Kidney (tissue), 13 donors: ENCODE measurements at regions not wholly inside any gene's neighbourhood (a gene's known extent, or its start where the extent isn't known, plus 50 kb on each side); places are given as distances from the start of the nearest gene placed in this dataset.

ENCODE experiments used
- DNase-seq, 5 donors: peaks; one replicate each; pipeline ENCODE4 v3.0.0-alpha.2; 2013 to 2020
- FAIRE-seq: peaks from 2 replicates; lab custom pipeline; 2012; peaks lifted over from hg19 to GRCh38; lab: Jason Lieb, UNC
- H3K27ac ChIP-seq, 2 donors: one replicate each; pipeline ENCODE4 v1.7.0; 2013; ENCODE audit warnings: low read depth in 2 of 2, low read length in 2 of 2, inconsistent platforms in 1 of 2
- H3K27me3 ChIP-seq: one replicate; pipeline ENCODE4 v1.7.1; 2013; ENCODE audit warnings: low read length, inconsistent platforms; ENCODE audit not compliant: control insufficient read depth, insufficient read depth
- H3K36me3 ChIP-seq, 3 donors: one replicate each; pipeline versions ENCODE4 v1.7.0 to v1.7.1; 2013; ENCODE audit warnings: low read length in 3 of 3, control low read depth in 1 of 3, inconsistent platforms in 1 of 3; ENCODE audit not compliant: insufficient read depth in 3 of 3, control insufficient read depth in 2 of 3
- H3K4me1 ChIP-seq, 3 donors: one replicate each; pipeline versions ENCODE4 v1.7.0 to v1.7.1; 2013; ENCODE audit warnings: low read length in 3 of 3, inconsistent platforms in 1 of 3, low read depth in 1 of 3; ENCODE audit not compliant: control insufficient read depth in 2 of 3, insufficient read depth in 2 of 3
- H3K4me3 ChIP-seq, 3 donors: one replicate each; pipeline versions ENCODE4 v1.7.0 to v1.8.1; 2013; ENCODE audit warnings: low read length in 3 of 3, control low read depth in 1 of 3, inconsistent platforms in 1 of 3
- H3K9ac ChIP-seq, 3 donors: one replicate each; pipeline versions ENCODE4 v1.7.0 to v1.7.1; 2013; ENCODE audit warnings: low read length in 3 of 3, control low read depth in 1 of 3, inconsistent platforms in 1 of 3
- H3K9me3 ChIP-seq, 3 donors: one replicate each; pipeline versions ENCODE4 v1.7.0 to v1.7.1; 2013; ENCODE audit warnings: low read length in 3 of 3, control low read depth in 1 of 3, inconsistent platforms in 1 of 3; ENCODE audit not compliant: control insufficient read depth in 2 of 3, insufficient read depth in 1 of 3
- intact Hi-C: fragments of 100-400 bp; cut with DNase I; formaldehyde crosslinking; loops from one replicate; pipeline ENCODE4 v1.11.1; 2022
- TF ChIP-seq, protein P1 (sequence below): IDR thresholded peaks from 3 replicates; pipeline ENCODE4 v1.5.1; 2012; ENCODE audit warnings: mild to moderate bottlenecking, moderate library complexity, borderline replicate concordance; ENCODE audit not compliant: insufficient read depth; ENCODE audit errors: extremely low read depth
- donor health status: control.
- donor health status: control.
- donor health status: control.
- donor health status: control.
- donor health status: control.
- donor health status: DM: yes; HTN: yes; CAD: no.
- donor health status: Normal renal cell carcinoma (clear cell type).

GRCh38 chr15:31469786-31470525, 143.3 kb downstream of the KLF13 start:
- H3K9ac ChIP-seq = no peak overlapping the region
- DNase-seq (no peak), FAIRE-seq (no peak)
- H3K27me3 ChIP-seq = no peaks in the 10 kb centered on the region
- H3K36me3 ChIP-seq = no peaks in the 10 kb centered on the region
- H3K9me3 ChIP-seq = no peaks in the 10 kb centered on the region
- TF ChIP-seq, protein P1, sequence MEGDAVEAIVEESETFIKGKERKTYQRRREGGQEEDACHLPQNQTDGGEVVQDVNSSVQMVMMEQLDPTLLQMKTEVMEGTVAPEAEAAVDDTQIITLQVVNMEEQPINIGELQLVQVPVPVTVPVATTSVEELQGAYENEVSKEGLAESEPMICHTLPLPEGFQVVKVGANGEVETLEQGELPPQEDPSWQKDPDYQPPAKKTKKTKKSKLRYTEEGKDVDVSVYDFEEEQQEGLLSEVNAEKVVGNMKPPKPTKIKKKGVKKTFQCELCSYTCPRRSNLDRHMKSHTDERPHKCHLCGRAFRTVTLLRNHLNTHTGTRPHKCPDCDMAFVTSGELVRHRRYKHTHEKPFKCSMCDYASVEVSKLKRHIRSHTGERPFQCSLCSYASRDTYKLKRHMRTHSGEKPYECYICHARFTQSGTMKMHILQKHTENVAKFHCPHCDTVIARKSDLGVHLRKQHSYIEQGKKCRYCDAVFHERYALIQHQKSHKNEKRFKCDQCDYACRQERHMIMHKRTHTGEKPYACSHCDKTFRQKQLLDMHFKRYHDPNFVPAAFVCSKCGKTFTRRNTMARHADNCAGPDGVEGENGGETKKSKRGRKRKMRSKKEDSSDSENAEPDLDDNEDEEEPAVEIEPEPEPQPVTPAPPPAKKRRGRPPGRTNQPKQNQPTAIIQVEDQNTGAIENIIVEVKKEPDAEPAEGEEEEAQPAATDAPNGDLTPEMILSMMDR = no peak
- peaks cover 0 to 5% (median 3%) of the 10 kb centered on the region in 3 donors for H3K4me1 ChIP-seq
- H3K27ac ChIP-seq = no peak overlapping the region
- intact Hi-C loops = no loop called here
- H3K4me3 ChIP-seq = no peak overlapping the region

DNA sequence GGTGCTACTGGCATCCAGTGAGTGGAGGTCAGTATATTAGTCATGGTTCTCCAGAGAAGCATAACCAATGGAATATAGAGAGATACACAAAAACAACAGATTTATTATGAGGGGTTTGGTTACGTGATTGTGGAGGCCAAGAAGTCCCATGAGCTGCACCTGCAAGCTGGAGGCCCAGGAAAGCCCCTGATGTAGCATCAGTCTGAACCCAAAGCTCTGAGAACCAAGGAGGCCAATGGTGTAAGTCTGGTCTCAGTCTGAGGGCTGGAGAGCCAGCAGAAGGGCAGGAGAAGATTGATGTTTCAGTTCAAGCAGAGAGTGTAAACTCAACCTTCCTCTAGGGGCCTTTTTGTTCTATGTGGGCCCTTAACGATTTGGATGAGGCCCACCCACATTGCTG, 144.1 kb downstream of the KLF13 start:
- FAIRE-seq = no peak
- intact Hi-C loops = no loop called here

GRCh38 chr15:31471731-31472430, 145.2 kb downstream of the KLF13 start:
- FAIRE-seq = no peak

More for the DNA sequence above, 144.1 kb downstream of the KLF13 start:
- no peaks in the 10 kb centered on the region for H3K27me3 ChIP-seq
- H3K9ac ChIP-seq = no peak overlapping the region
- DNase-seq = no peak
- H3K27ac ChIP-seq = no peak overlapping the region
- H3K4me1 ChIP-seq = peaks cover 0 to 5% (median 3%) of the 10 kb centered on the region in 3 donors
- no peak overlapping the region for H3K4me3 ChIP-seq
- TF ChIP-seq, protein P1 = no peak
- no peaks in the 10 kb centered on the region for H3K9me3 ChIP-seq
- H3K36me3 ChIP-seq = no peaks in the 10 kb centered on the region

More at GRCh38 chr15:31471731-31472430, 145.2 kb downstream of the KLF13 start:
- intact Hi-C loops = no loop called here
- Histone ChIP-seq H3K9me3 (no peaks in the 10 kb centered on the region), H3K4me1 (peaks cover 0 to 5% (median 3%) of the 10 kb centered on the region in 3 donors), H3K9ac (no peak overlapping the region), H3K4me3 (no peak overlapping the region), H3K36me3 (no peaks in the 10 kb centered on the region), H3K27ac (no peak overlapping the region), H3K27me3 (no peaks in the 10 kb centered on the region)
- DNase-seq = no peak
- TF ChIP-seq, protein P1 = no peak
